SH-SY5Y (cell line): ENCODE measurements at regions not wholly inside any gene's neighbourhood (a gene's known extent, or its start where the extent isn't known, plus 50 kb on each side); places are given as distances from the start of the nearest gene placed in this dataset.

Experiments
- GATA2 ChIP-seq: IDR thresholded peaks from 2 replicates; pipeline ENCODE4 v1.6.1; 2011; ENCODE audit warnings: mild to moderate bottlenecking, low read depth, low read length
- GATA3 ChIP-seq: IDR thresholded peaks from 2 replicates; pipeline ENCODE4 v1.6.1; 2011; ENCODE audit warnings: low read depth, mild to moderate bottlenecking, low read length, moderate library complexity

DNA sequence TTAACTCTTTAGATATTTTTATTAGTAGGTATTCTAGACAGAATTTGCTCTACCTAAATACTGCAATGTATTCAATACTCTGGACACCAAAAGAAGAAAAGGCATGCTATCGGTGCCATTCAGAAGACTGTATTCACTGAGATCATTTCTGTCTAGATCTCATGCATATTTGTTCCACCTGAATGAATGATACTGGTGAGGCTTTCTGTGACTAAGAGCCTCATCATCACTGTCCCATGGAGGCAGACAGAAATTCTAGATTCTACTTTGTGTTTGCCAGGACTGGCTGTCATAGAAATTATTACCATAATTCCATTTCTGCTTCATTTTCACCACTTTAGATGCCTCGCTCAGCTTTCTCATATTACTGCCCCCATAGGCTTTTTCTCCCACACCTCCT is 340.7 kb downstream of the MBD2 start:
- TF ChIP-seq GATA2 (no peak), GATA3 (no peak)
